ENCODE measurements at regions not wholly inside any gene's neighbourhood (a gene's known extent, or its start where the extent isn't known, plus 50 kb on each side); places are given as distances from the start of the nearest gene placed in this dataset.

- no peak overlapping the region for H3K4me3 ChIP-seq (ENCODE audit: control insufficient read depth, low read depth, low read length)
- DNase-seq (ENCODE audit: low read depth), result no peak
These were observed 80.9 kb upstream of the HTR1E start for GRCh38 chr6:86856379-86856778.

GRCh38 chr6:86848986-86849385, 88.3 kb upstream of the HTR1E start:
- H3K4me3 ChIP-seq (ENCODE audit: control insufficient read depth, low read depth, low read length), result no peak overlapping the region
- DNase-seq (ENCODE audit: low read depth), result no peak
- TF ChIP-seq, protein P1, sequence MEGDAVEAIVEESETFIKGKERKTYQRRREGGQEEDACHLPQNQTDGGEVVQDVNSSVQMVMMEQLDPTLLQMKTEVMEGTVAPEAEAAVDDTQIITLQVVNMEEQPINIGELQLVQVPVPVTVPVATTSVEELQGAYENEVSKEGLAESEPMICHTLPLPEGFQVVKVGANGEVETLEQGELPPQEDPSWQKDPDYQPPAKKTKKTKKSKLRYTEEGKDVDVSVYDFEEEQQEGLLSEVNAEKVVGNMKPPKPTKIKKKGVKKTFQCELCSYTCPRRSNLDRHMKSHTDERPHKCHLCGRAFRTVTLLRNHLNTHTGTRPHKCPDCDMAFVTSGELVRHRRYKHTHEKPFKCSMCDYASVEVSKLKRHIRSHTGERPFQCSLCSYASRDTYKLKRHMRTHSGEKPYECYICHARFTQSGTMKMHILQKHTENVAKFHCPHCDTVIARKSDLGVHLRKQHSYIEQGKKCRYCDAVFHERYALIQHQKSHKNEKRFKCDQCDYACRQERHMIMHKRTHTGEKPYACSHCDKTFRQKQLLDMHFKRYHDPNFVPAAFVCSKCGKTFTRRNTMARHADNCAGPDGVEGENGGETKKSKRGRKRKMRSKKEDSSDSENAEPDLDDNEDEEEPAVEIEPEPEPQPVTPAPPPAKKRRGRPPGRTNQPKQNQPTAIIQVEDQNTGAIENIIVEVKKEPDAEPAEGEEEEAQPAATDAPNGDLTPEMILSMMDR (IDR thresholded peaks at IDR 0.05; ENCODE audit: control insufficient read depth, insufficient read depth, low read depth, low read length, missing control alignments), result no peak

More at GRCh38 chr6:86856379-86856778, 80.9 kb upstream of the HTR1E start:
- TF ChIP-seq, protein P1 (IDR thresholded peaks at IDR 0.05; ENCODE audit: control insufficient read depth, insufficient read depth, low read depth, low read length, missing control alignments), result no peak

DNA sequence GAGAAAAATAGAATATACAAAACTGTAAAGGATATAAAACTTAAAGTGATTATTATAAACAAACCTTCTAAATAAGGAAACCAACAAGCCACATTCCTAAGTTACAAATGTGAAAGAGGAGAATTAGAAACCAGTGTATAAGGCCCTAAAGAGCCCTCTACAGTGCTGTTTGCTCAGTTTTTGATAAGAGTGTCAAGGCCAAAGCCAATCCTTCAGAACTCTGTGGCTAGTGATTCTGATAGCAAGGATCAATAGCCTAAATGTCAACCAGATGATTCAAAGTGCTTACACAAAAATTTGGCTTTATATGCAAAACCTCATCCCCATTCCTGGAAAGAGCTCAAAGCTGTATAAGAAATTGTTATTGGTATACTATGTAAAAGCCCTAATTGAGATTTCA, 104.6 kb upstream of the HTR1E start:
- TF ChIP-seq, protein P1 (IDR thresholded peaks at IDR 0.05; ENCODE audit: control insufficient read depth, insufficient read depth, low read depth, low read length, missing control alignments), result no peak
- no peak overlapping the region for H3K4me3 ChIP-seq (ENCODE audit: control insufficient read depth, low read depth, low read length)
- no peak for DNase-seq (ENCODE audit: low read depth)

GRCh38 chr6:86825436-86825835, 111.9 kb upstream of the HTR1E start:
- H3K4me3 ChIP-seq (ENCODE audit: control insufficient read depth, low read depth, low read length), result no peak overlapping the region
- DNase-seq (ENCODE audit: low read depth), result no peak
- TF ChIP-seq, protein P1 (IDR thresholded peaks at IDR 0.05; ENCODE audit: control insufficient read depth, insufficient read depth, low read depth, low read length, missing control alignments), result no peak

- TF ChIP-seq, protein P1 (IDR thresholded peaks at IDR 0.05; ENCODE audit: control insufficient read depth, insufficient read depth, low read depth, low read length, missing control alignments), result no peak
- no peak overlapping the region for H3K4me3 ChIP-seq (ENCODE audit: control insufficient read depth, low read depth, low read length)
- DNase-seq (ENCODE audit: low read depth), result no peak
These were observed 114.6 kb upstream of the HTR1E start for GRCh38 chr6:86822747-86823146.

DNA sequence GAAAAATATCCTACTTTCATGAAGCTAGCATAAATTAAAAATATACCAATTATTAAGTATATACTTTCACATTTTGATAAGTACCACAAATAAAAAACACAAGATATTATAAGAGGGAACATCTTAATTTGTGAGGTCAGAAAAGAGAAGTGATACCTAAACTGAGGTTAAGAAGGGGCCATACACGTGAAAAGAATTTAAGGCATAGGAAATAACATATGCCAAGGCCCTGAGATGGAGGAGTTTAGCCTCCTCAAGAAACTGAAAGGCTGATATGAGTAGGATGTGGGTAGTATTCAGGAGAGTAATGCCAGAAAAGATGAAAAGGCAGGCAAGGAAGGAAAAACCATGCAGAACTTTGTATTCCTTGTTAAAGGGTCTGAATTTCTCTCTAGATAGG, 116.6 kb upstream of the HTR1E start:
- no peak overlapping the region for H3K4me3 ChIP-seq (ENCODE audit: control insufficient read depth, low read depth, low read length)
- TF ChIP-seq, protein P1 (IDR thresholded peaks at IDR 0.05; ENCODE audit: control insufficient read depth, insufficient read depth, low read depth, low read length, missing control alignments), result no peak
- no peak for DNase-seq (ENCODE audit: low read depth)

DNA sequence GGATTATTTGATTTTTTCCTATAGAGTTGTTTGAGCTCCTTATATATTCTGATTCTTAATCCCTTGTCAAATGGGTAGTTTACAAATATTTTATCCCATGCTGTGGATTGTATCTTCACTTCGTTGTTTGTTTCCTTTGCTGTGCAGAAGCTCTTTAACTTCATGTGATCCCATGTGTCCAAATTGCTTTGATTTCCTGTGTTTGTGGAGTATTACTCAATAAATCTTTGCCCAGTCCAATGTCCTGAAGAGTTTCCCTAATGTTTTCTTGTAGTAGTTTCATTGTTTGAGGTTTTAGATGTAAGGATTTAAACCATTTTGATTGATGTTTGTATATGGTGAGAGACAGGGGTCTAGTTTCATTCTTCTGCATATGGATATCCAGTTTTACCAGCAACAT, 143.7 kb upstream of the HTR1E start:
- no peak for DNase-seq (ENCODE audit: low read depth)
- TF ChIP-seq, protein P1 (IDR thresholded peaks at IDR 0.05; ENCODE audit: control insufficient read depth, insufficient read depth, low read depth, low read length, missing control alignments), result no peak
- H3K4me3 ChIP-seq (ENCODE audit: control insufficient read depth, low read depth, low read length), result no peak overlapping the region

All from AG09309 (cell line).